Lower lobe of right lung (tissue), 2 donors: ENCODE measurements at regions not wholly inside any gene's neighbourhood (a gene's known extent, or its start where the extent isn't known, plus 50 kb on each side); places are given as distances from the start of the nearest gene placed in this dataset.

ENCODE experiments used
- ATAC-seq, 2 donors: fragments of 200-7000 bp; cut with Tn5 transposase; one replicate each; pipeline ENCODE4 v1.9.1; 2020 to 2022; ENCODE audit warnings: mild to moderate bottlenecking in 2 of 2, moderate library complexity in 2 of 2
- DNase-seq: peaks from one replicate; pipeline ENCODE4 v3.0.0-alpha.2; 2020
- H3K27ac ChIP-seq: fragments of 200-600 bp; one replicate; pipeline ENCODE4 v1.8.0; 2022
- H3K27me3 ChIP-seq: fragments of 200-600 bp; one replicate; pipeline ENCODE4 v1.8.0; 2022; ENCODE audit warnings: low read depth
- H3K36me3 ChIP-seq: fragments of 200-600 bp; one replicate; pipeline ENCODE4 v1.8.0; 2022; ENCODE audit warnings: mild to moderate bottlenecking
- H3K4me1 ChIP-seq: fragments of 200-600 bp; one replicate; pipeline ENCODE4 v1.8.0; 2022
- H3K4me3 ChIP-seq: fragments of 200-600 bp; one replicate; pipeline ENCODE4 v1.8.0; 2022; ENCODE audit warnings: mild to moderate bottlenecking
- H3K9me3 ChIP-seq: fragments of 200-600 bp; one replicate; pipeline ENCODE4 v1.8.0; 2022
- intact Hi-C: fragments of 100-400 bp; cut with DNase I; formaldehyde crosslinking; loops from one replicate; pipeline ENCODE4 v1.11.0; 2022
- TF ChIP-seq, protein P1 (sequence below): fragments of 200-600 bp; IDR thresholded peaks from one replicate; pipeline ENCODE4 v1.8.0; 2022; ENCODE audit warnings: antibody characterized with exemption, mild to moderate bottlenecking
- donor health status: DM: no; HTN: yes; CAD: no; lungs with severe emphysema.

DNA sequence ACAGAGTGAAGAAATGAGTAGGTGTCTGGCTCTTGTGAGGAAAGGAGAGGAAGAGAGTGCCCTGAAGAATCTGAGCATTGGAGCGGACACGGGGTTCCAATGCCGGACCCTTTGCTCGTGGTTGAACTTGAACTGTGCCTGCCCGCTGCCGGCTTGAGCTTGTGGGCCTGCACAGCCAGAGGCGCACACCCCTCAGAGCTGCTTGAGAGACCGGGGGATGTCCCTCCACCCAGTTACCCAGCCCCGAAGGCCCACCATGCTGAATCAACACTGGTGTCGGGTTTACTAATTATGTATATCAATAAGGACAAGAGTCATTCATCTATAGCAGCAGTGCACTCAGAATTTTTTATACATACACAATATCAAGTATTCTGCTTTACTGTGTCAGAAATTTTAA, 218.3 kb upstream of the CST7 start:
- Histone ChIP-seq H3K9me3 (no peaks in the 10 kb centered on the region), H3K27ac (no peak overlapping the region), H3K4me3 (no peak overlapping the region), H3K36me3 (no peaks in the 10 kb centered on the region), H3K27me3 (no peaks in the 10 kb centered on the region), H3K4me1 (no peaks in the 10 kb centered on the region)
- ATAC-seq (no peak), DNase-seq (no peak)
- intact Hi-C loops: no loop called here
- TF ChIP-seq, protein P1, sequence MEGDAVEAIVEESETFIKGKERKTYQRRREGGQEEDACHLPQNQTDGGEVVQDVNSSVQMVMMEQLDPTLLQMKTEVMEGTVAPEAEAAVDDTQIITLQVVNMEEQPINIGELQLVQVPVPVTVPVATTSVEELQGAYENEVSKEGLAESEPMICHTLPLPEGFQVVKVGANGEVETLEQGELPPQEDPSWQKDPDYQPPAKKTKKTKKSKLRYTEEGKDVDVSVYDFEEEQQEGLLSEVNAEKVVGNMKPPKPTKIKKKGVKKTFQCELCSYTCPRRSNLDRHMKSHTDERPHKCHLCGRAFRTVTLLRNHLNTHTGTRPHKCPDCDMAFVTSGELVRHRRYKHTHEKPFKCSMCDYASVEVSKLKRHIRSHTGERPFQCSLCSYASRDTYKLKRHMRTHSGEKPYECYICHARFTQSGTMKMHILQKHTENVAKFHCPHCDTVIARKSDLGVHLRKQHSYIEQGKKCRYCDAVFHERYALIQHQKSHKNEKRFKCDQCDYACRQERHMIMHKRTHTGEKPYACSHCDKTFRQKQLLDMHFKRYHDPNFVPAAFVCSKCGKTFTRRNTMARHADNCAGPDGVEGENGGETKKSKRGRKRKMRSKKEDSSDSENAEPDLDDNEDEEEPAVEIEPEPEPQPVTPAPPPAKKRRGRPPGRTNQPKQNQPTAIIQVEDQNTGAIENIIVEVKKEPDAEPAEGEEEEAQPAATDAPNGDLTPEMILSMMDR: no peak

DNA sequence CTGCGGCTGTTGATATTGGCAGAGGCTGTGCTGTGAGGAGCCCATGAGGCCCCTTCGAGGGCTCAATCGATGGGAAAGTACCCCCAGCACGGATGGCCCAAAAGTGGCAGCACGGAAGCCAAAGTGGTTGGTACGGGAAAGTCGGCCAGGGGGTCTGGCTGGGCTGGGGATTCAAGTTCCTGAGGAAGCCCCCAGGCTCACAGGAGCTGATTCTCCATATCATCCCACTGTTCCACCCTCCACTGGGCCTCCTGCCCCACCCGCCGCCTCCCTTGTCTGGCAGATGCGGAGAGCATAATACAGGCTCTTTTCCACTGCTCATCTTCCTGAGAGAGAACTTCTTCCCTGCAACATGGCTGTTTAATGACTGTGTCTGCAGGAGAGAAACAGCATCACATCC, 217.8 kb upstream of the CST7 start:
- Histone ChIP-seq H3K36me3 (no peaks in the 10 kb centered on the region), H3K27me3 (no peaks in the 10 kb centered on the region), H3K4me1 (no peaks in the 10 kb centered on the region), H3K27ac (no peak overlapping the region), H3K4me3 (no peak overlapping the region), H3K9me3 (no peaks in the 10 kb centered on the region)
- TF ChIP-seq, protein P1: no peak
- ATAC-seq (no peak), DNase-seq (no peak)
- intact Hi-C loops: no loop called here

DNA sequence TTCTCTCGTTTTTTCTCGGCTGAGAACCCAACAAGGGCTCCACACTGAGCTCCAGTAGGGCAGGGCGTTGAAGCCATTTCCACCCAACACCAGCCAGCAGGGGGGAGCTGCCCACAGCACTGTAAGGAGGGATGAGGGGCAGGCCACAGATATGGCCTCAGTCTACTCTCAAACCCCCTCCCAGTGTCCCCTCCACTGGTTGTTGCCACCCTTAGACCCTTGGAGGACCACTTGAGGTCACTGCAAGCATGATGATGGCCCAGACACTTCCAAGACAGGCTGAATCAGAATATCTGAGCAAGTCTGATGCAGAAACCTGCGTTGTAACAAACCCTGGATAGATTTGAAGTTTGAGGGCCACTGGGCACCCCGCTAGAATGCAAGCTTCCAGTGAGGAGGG, 217.0 kb upstream of the CST7 start:
- Histone ChIP-seq H3K27ac (no peak overlapping the region), H3K4me1 (no peaks in the 10 kb centered on the region), H3K9me3 (no peaks in the 10 kb centered on the region), H3K4me3 (no peak overlapping the region), H3K27me3 (no peaks in the 10 kb centered on the region), H3K36me3 (no peaks in the 10 kb centered on the region)
- ATAC-seq: no peak
- TF ChIP-seq, protein P1: no peak
- intact Hi-C loops: no loop called here
- DNase-seq: no peak

DNA sequence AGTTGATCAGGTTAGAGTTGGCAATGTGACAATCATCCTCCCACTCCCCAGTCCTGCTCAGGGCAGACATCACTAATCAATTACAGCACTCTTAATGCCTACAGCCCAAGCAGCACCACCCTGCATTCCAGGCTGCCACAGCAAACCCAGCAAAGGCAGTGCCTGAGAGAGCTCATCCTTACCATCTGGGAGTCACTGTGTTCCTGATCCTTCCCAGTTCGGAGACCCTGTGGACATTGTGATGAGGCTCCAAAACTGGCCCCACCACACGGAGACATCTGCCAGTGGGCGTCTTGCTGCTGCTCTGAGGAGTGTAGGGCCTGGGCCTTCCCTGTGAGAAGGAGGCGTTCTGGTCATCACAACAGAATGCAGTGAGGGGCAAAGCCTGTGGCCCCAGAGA, 216.5 kb upstream of the CST7 start:
- TF ChIP-seq, protein P1: no peak
- no peak overlapping the region for H3K27ac ChIP-seq
- no peak for DNase-seq
- no peaks in the 10 kb centered on the region for H3K27me3 ChIP-seq
- ATAC-seq: no peak
- H3K4me1 ChIP-seq: no peaks in the 10 kb centered on the region
- H3K4me3 ChIP-seq: no peak overlapping the region
- H3K36me3 ChIP-seq: no peaks in the 10 kb centered on the region
- no peaks in the 10 kb centered on the region for H3K9me3 ChIP-seq
- intact Hi-C loops: no loop called here

DNA sequence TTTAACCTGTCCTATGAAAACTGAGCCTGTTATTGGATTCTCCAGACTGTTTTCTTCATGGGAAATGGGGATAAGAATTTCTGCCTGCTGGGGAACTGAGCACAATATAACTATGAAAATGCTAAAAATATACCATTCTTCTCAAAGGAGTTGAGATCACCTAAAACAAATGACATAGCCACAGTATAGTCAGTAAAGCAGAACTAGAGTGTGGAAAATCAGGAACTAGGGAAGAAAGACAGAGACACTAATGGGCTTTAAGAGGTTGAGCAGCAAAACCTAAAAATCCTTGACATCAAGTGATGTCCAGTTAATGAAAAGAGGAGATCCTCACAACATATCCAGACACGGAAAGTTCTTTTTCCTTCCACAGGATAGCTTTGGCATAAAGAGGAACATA, 215.7 kb upstream of the CST7 start:
- TF ChIP-seq, protein P1: no peak
- no peak for ATAC-seq
- Histone ChIP-seq H3K4me1 (no peaks in the 10 kb centered on the region), H3K36me3 (no peaks in the 10 kb centered on the region), H3K27ac (no peak overlapping the region), H3K9me3 (no peaks in the 10 kb centered on the region), H3K27me3 (no peaks in the 10 kb centered on the region), H3K4me3 (no peak overlapping the region)
- no peak for DNase-seq
- intact Hi-C loops: no loop called here

DNA sequence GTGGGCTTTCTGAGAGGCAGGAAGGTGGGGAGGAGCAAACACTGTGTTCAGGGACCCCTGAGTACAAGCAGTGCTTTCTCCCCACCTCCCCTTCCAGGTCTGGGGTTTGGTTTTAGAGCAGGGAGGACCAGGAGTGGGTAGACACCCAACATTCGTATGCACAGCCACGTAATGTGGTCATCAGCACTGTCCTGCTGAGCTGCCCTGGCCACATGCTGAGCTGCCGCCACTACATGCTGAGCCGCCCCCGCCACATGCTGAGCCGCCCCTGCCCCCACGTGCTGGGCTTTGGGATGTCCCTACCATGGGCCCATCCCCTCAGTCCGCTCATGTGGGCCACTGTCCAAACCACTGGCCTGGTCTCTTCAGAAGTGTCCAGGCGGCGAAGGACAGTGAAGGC, 214.9 kb upstream of the CST7 start:
- ATAC-seq: no peak

More for the DNA sequence above, 214.9 kb upstream of the CST7 start:
- Histone ChIP-seq H3K9me3 (no peaks in the 10 kb centered on the region), H3K4me1 (no peaks in the 10 kb centered on the region), H3K27me3 (no peaks in the 10 kb centered on the region), H3K4me3 (no peak overlapping the region), H3K27ac (no peak overlapping the region), H3K36me3 (no peaks in the 10 kb centered on the region)
- TF ChIP-seq, protein P1: no peak
- intact Hi-C loops: no loop called here
- DNase-seq: no peak
